NT2/D1 (cell line): ENCODE measurements at regions not wholly inside any gene's neighbourhood (a gene's known extent, or its start where the extent isn't known, plus 50 kb on each side); places are given as distances from the start of the nearest gene placed in this dataset.

Experiments
- DNase-seq: peaks from one replicate; pipeline ENCODE4 v3.0.0-alpha.2; 2011; ENCODE audit warnings: low read depth, low spot score
- H3K27me3 ChIP-seq: 2 replicates; pipeline ENCODE4 v1.6.0; 2011; ENCODE audit warnings: mild to moderate bottlenecking; ENCODE audit not compliant: insufficient read length, insufficient read depth
- H3K36me3 ChIP-seq: 2 replicates; pipeline ENCODE4 v1.6.1; 2011; ENCODE audit warnings: mild to moderate bottlenecking, low read length, mixed read lengths; ENCODE audit not compliant: insufficient read depth, insufficient read length
- H3K4me1 ChIP-seq: 2 replicates; pipeline ENCODE4 v1.5.1; 2011; ENCODE audit not compliant: insufficient read depth, insufficient read length
- H3K4me3 ChIP-seq: 2 replicates; pipeline ENCODE4 v1.5.1; 2011; ENCODE audit warnings: low read depth; ENCODE audit not compliant: insufficient read length
- H3K9ac ChIP-seq: 2 replicates; pipeline ENCODE4 v1.6.0; 2011; ENCODE audit warnings: low read depth; ENCODE audit not compliant: insufficient read length
- H3K9me3 ChIP-seq: 2 replicates; pipeline ENCODE4 v1.5.1; 2011; ENCODE audit warnings: mild to moderate bottlenecking, low read length; ENCODE audit not compliant: insufficient read depth
- SUZ12 ChIP-seq: IDR thresholded peaks from 2 replicates; pipeline ENCODE4 v1.6.1; 2011; ENCODE audit not compliant: insufficient read length, insufficient read depth; ENCODE audit errors: extremely low read depth
- YY1 ChIP-seq: IDR thresholded peaks from 2 replicates; pipeline ENCODE4 v1.6.1; 2011; ENCODE audit not compliant: insufficient read length, insufficient read depth
- ZNF274 ChIP-seq: IDR thresholded peaks from 2 replicates; pipeline ENCODE4 v1.6.1; 2011; ENCODE audit warnings: mild to moderate bottlenecking, low read depth, low read length

GRCh38 chr1:201667479-201667878, 128.6 kb downstream of the NAV1 start:
- TF ChIP-seq YY1 (no peak), SUZ12 (no peak), ZNF274 (no peak)
- peaks cover 3% of the 10 kb centered on the region for H3K27me3 ChIP-seq
- no peaks in the 10 kb centered on the region for H3K36me3 ChIP-seq
- no peak overlapping the region for H3K9ac ChIP-seq
- no peaks in the 10 kb centered on the region for H3K9me3 ChIP-seq
- DNase-seq = no peak
- peaks cover 5% of the 10 kb centered on the region for H3K4me1 ChIP-seq
- H3K4me3 ChIP-seq = no peak overlapping the region

GRCh38 chr1:201670517-201670916, 131.6 kb downstream of the NAV1 start:
- H3K27me3 ChIP-seq = peaks cover 3% of the 10 kb centered on the region
- H3K9me3 ChIP-seq = no peaks in the 10 kb centered on the region
- DNase-seq = no peak
- H3K4me1 ChIP-seq = peaks cover 7% of the 10 kb centered on the region
- H3K4me3 ChIP-seq = no peak overlapping the region
- H3K9ac ChIP-seq = no peak overlapping the region
- TF ChIP-seq SUZ12 = no peak
- TF ChIP-seq YY1 = no peak
- TF ChIP-seq ZNF274 = no peak
- H3K36me3 ChIP-seq = no peaks in the 10 kb centered on the region

GRCh38 chr1:201672685-201673084, 133.8 kb downstream of the NAV1 start:
- Histone ChIP-seq H3K36me3 (no peaks in the 10 kb centered on the region), H3K9me3 (no peaks in the 10 kb centered on the region), H3K4me3 (no peak overlapping the region), H3K4me1 (peaks cover 14% of the 10 kb centered on the region), H3K27me3 (peaks cover 3% of the 10 kb centered on the region), H3K9ac (no peak overlapping the region)
- no peak for TF ChIP-seq SUZ12
- TF ChIP-seq YY1 = no peak
- no peak for TF ChIP-seq ZNF274
- no peak for DNase-seq

- TF ChIP-seq SUZ12 (no peak), YY1 (no peak), ZNF274 (no peak)
- DNase-seq = no peak
- no peak overlapping the region for H3K9ac ChIP-seq
- no peaks in the 10 kb centered on the region for H3K9me3 ChIP-seq
- peaks cover 3% of the 10 kb centered on the region for H3K27me3 ChIP-seq
- no peak overlapping the region for H3K4me3 ChIP-seq
- peaks cover 15% of the 10 kb centered on the region for H3K4me1 ChIP-seq
- no peaks in the 10 kb centered on the region for H3K36me3 ChIP-seq
Measured at GRCh38 chr1:201673093-201673492, 134.2 kb downstream of the NAV1 start.

GRCh38 chr1:201673915-201674314, 135.0 kb downstream of the NAV1 start:
- no peak for DNase-seq
- no peak overlapping the region for H3K4me3 ChIP-seq
- TF ChIP-seq YY1 (no peak), SUZ12 (no peak), ZNF274 (no peak)
- no peaks in the 10 kb centered on the region for H3K9me3 ChIP-seq
- H3K4me1 ChIP-seq = peaks cover 15% of the 10 kb centered on the region
- peaks cover 3% of the 10 kb centered on the region for H3K27me3 ChIP-seq
- no peaks in the 10 kb centered on the region for H3K36me3 ChIP-seq
- no peak overlapping the region for H3K9ac ChIP-seq

GRCh38 chr1:201675143-201675542, 136.2 kb downstream of the NAV1 start:
- Histone ChIP-seq H3K4me1 (peaks cover 15% of the 10 kb centered on the region), H3K9ac (no peak overlapping the region), H3K36me3 (no peaks in the 10 kb centered on the region), H3K9me3 (peaks cover 5% of the 10 kb centered on the region; the same call in 1 of the 2 replicates), H3K4me3 (no peak overlapping the region), H3K27me3 (peaks cover 3% of the 10 kb centered on the region)
- TF ChIP-seq YY1 (no peak), ZNF274 (no peak), SUZ12 (no peak)
- DNase-seq = no peak

GRCh38 chr1:201676197-201676596, 137.3 kb downstream of the NAV1 start:
- TF ChIP-seq YY1 = no peak
- no peak for TF ChIP-seq ZNF274
- TF ChIP-seq SUZ12 = no peak

GRCh38 chr1:201676641-201677040, 137.7 kb downstream of the NAV1 start:
- no peak for DNase-seq
- Histone ChIP-seq H3K36me3 (no peaks in the 10 kb centered on the region), H3K27me3 (no peaks in the 10 kb centered on the region), H3K9ac (peak overlapping the region; percentile 44), H3K4me3 (no peak overlapping the region), H3K4me1 (peaks cover 18% of the 10 kb centered on the region), H3K9me3 (peaks cover 5% of the 10 kb centered on the region; the same call in 1 of the 2 replicates)
- TF ChIP-seq SUZ12 (no peak), ZNF274 (no peak), YY1 (no peak)

More at GRCh38 chr1:201676197-201676596, 137.3 kb downstream of the NAV1 start:
- Histone ChIP-seq H3K9me3 (peaks cover 5% of the 10 kb centered on the region; the same call in 1 of the 2 replicates), H3K36me3 (no peaks in the 10 kb centered on the region), H3K9ac (peak overlapping the region; percentile 44), H3K27me3 (no peaks in the 10 kb centered on the region), H3K4me1 (peaks cover 18% of the 10 kb centered on the region), H3K4me3 (no peak overlapping the region)
- no peak for DNase-seq
